ENCODE measurements at regions not wholly inside any gene's neighbourhood (a gene's known extent, or its start where the extent isn't known, plus 50 kb on each side); places are given as distances from the start of the nearest gene placed in this dataset.

DNA sequence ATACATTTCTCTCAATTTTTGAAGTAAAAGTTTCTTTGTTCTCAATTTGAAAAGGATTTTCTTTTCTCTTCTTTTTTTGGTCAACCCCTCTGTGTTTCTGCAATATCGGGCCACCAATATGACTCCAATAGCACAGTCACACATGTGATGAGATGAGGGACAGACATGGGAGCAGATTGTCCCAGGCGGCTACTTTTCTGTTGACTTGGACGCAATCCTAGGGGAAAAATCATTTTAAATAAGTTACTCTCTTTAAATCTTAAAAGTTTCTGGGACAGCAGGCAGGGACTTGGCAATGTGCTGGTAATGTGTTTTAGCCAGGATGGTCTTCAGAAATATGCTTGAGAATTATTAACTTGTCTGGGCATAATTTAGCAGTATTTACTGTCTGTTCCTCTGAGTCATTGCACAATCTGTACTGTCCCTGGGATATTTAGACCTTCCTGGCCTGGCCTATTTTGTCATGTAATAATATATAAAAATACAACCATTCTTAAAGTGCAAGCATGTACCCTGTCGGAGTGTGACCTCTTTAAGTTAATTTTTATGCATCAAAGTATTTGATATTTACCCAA, 388.5 kb upstream of the FANCL start:
- H3K36me3 ChIP-seq (ENCODE audit: control insufficient read depth, insufficient read depth, low read length) = no peaks in the 10 kb centered on the region
- H3K27me3 ChIP-seq (ENCODE audit: control insufficient read depth, insufficient read depth, low read length) = no peaks in the 10 kb centered on the region
- ChIA-PET CTCF (no interaction called here), POLR2A (no interaction called here)
- no peak for TF ChIP-seq CTCF (IDR thresholded peaks at IDR 0.05; ENCODE audit: insufficient read depth, low read depth, low read length)
- no peak overlapping the region for H3K4me3 ChIP-seq (ENCODE audit: low read depth, low read length)
- no peak for DNase-seq (ENCODE audit: low read depth)

GRCh38 chr2:58620896-58621295, 379.8 kb upstream of the FANCL start:
- H3K27me3 ChIP-seq (ENCODE audit: control insufficient read depth, insufficient read depth, low read length) = no peaks in the 10 kb centered on the region
- no peak for TF ChIP-seq CTCF (IDR thresholded peaks at IDR 0.05; ENCODE audit: insufficient read depth, low read depth, low read length)
- no peak for DNase-seq (ENCODE audit: low read depth)
- no peak overlapping the region for H3K4me3 ChIP-seq (ENCODE audit: low read depth, low read length)
- CTCF ChIA-PET = interaction anchor here (0.6 kb wide), 1 partner anchor 41 kb away, joined by 3 read pairs; no protein-coding TSS in a partner anchor
- H3K36me3 ChIP-seq (ENCODE audit: control insufficient read depth, insufficient read depth, low read length) = no peaks in the 10 kb centered on the region
- POLR2A ChIA-PET = no interaction called here

DNA sequence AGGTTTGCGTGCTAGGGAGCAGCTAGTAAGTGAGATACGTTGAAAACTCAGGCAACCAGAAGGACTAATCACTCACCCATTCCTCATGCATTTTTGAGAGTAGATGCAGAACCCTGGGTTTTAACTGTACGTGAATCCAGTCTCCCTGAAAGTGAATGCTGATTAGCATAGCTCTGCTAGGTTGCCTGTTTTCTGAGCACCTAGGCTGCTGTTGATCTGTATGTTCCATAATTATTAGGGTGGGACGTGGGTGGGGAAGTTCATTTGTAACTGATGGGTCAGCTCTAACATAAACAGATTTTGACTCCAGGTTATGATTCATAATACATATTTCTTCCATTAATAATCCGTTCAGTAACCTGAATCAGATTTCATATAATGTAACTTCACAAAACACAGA, 379.0 kb upstream of the FANCL start:
- POLR2A ChIA-PET = no interaction called here
- CTCF ChIA-PET = no interaction called here
- DNase-seq (ENCODE audit: low read depth) = no peak

DNA sequence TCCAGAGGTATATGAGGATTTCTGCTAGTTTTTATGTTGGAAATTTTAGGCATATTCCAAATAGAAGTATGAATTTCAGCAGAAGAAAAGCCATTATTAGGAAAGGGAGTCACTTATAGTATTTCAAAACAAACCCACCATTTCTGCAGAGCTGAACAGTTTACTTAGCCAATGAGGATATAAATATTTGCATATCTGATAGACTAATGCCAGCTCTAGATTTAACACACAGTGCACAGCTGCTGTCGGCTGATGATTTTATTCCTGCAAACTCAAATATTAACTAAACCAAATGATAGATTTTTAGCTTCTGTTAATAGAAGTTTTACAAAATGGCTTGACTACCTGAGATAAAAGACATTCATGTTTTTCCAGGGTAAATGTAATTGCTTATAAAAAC, 375.8 kb upstream of the FANCL start:
- no peak for TF ChIP-seq CTCF (IDR thresholded peaks at IDR 0.05; ENCODE audit: insufficient read depth, low read depth, low read length)
- CTCF ChIA-PET = no interaction called here
- POLR2A ChIA-PET = no interaction called here

More for the DNA sequence above, 379.0 kb upstream of the FANCL start:
- no peak for TF ChIP-seq CTCF (IDR thresholded peaks at IDR 0.05; ENCODE audit: insufficient read depth, low read depth, low read length)
- no peak overlapping the region for H3K4me3 ChIP-seq (ENCODE audit: low read depth, low read length)
- H3K27me3 ChIP-seq (ENCODE audit: control insufficient read depth, insufficient read depth, low read length) = no peaks in the 10 kb centered on the region
- no peaks in the 10 kb centered on the region for H3K36me3 ChIP-seq (ENCODE audit: control insufficient read depth, insufficient read depth, low read length)

DNA sequence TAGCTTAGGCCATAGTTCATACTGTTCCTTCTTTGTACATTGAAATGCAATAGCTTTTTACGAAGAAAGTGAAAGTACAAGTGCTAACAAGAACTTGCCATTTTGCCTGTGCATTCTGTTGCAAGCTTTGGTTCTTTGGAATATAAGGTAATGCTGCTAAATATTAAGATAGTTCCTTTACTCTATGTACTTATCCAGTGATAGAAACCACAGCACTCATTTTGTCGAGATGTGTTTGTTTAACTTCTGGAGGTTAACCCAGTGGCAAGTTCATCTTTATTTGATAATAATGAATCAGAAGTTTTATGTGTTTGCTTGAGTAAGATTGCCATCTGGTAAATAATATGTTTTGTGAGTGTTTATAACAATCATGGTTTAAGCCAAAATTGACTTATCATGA, 373.1 kb upstream of the FANCL start:
- CTCF ChIA-PET = interaction anchor here (0.7 kb wide), 1 partner anchor 12 kb away, joined by 3 read pairs; no protein-coding TSS in a partner anchor
- H3K4me3 ChIP-seq (ENCODE audit: low read depth, low read length) = no peak overlapping the region

More for the DNA sequence above, 375.8 kb upstream of the FANCL start:
- no peak overlapping the region for H3K4me3 ChIP-seq (ENCODE audit: low read depth, low read length)
- H3K36me3 ChIP-seq (ENCODE audit: control insufficient read depth, insufficient read depth, low read length) = no peaks in the 10 kb centered on the region
- no peaks in the 10 kb centered on the region for H3K27me3 ChIP-seq (ENCODE audit: control insufficient read depth, insufficient read depth, low read length)
- DNase-seq (ENCODE audit: low read depth) = no peak

More for the DNA sequence above, 373.1 kb upstream of the FANCL start:
- no peak for TF ChIP-seq CTCF (IDR thresholded peaks at IDR 0.05; ENCODE audit: insufficient read depth, low read depth, low read length)
- Histone ChIP-seq H3K36me3 (ENCODE audit: control insufficient read depth, insufficient read depth, low read length) (no peaks in the 10 kb centered on the region), H3K27me3 (ENCODE audit: control insufficient read depth, insufficient read depth, low read length) (no peaks in the 10 kb centered on the region)
- no peak for DNase-seq (ENCODE audit: low read depth)
- POLR2A ChIA-PET = no interaction called here
